HepG2 (cell line): ENCODE measurements at regions not wholly inside any gene's neighbourhood (a gene's known extent, or its start where the extent isn't known, plus 50 kb on each side); places are given as distances from the start of the nearest gene placed in this dataset.

Source experiments
- ATAC-seq: fragments of 200-7000 bp; cut with Tn5 transposase; 3 replicates; pipeline ENCODE4 v1.9.1; 2020; ENCODE audit warnings: mild to moderate bottlenecking, moderate library complexity
- BruUV-seq: library from RNA; stranded (reverse); fragments of 400-500 nt; replicated peaks from 2 replicates; lab custom pipeline; 2021; lab: Mats Ljungman, UMichigan
- CTCF ChIA-PET: fragments of 300-600 bp; formaldehyde crosslinking; extraction: SDS; loops from one replicate; lab custom pipeline; 2021; ENCODE audit warnings: low total read pairs, inconsistent platforms, low intra/inter-chr PET ratio; lab: Yijun Ruan, JAX
- POLR2A ChIA-PET: fragments of 350-600 bp; sonication (Branson Sonifier 250); formaldehyde crosslinking; loops from one replicate; lab custom pipeline; 2020; ENCODE audit warnings: antibody characterized with exemption, inconsistent platforms; lab: Yijun Ruan, JAX
- DNase-seq: peaks from one replicate; pipeline ENCODE4 v3.0.0-alpha.2; 2015; ENCODE audit warnings: low spot score
- FAIRE-seq: peaks from 3 replicates; lab custom pipeline; 2011; peaks lifted over from hg19 to GRCh38; lab: Jason Lieb, UNC
- H2AFZ ChIP-seq: one replicate; pipeline ENCODE4 v1.6.1; 2011; ENCODE audit warnings: low read length, inconsistent platforms
- H3K27ac ChIP-seq: fragments of 300-600 bp; 3 replicates; pipeline ENCODE4 v1.8.0; 2011; ENCODE audit warnings: mixed run types, mild to moderate bottlenecking, mixed read lengths, low read length, inconsistent platforms; ENCODE audit not compliant: insufficient read depth; ENCODE audit errors: extremely low read length
- H3K27me3 ChIP-seq, 2 experiments: fragments of 200-600 bp in 1 of 2; 2 replicates in 1 of 2; 3 replicates in 1 of 2; pipeline versions ENCODE4 v1.6.0 to v1.8.0; 2011; ENCODE audit warnings: low read length in 2 of 2, mild to moderate bottlenecking in 2 of 2, moderate library complexity in 2 of 2, inconsistent platforms in 1 of 2; ENCODE audit not compliant: insufficient read depth in 2 of 2, control insufficient read depth in 1 of 2
- H3K36me3 ChIP-seq, 2 experiments: fragments of 200-600 bp in 1 of 2; replicated peaks in 1 of 2; 2 replicates in 1 of 2; 3 replicates in 1 of 2; pipeline versions ENCODE4 v1.5.1 to v1.8.0; 2011; ENCODE audit warnings: low read length in 2 of 2, inconsistent platforms in 1 of 2; ENCODE audit not compliant: insufficient read depth in 2 of 2, control insufficient read depth in 1 of 2
- H3K4me1 ChIP-seq: 2 replicates; pipeline ENCODE4 v1.5.1; 2012; ENCODE audit warnings: low read length, inconsistent platforms; ENCODE audit not compliant: insufficient read depth
- H3K4me2 ChIP-seq: 2 replicates; pipeline ENCODE4 v1.6.0; 2011; ENCODE audit warnings: low read depth, low read length, inconsistent platforms
- H3K4me3 ChIP-seq, 3 experiments: fragments of 200-600 bp in 1 of 3; sonication (generic), shearing (Covaris generic) in 1 of 3; replicated peaks in 1 of 3; 2 replicates each; pipeline ENCODE4 v1.5.1; 2011 to 2016; ENCODE audit warnings: low read length in 3 of 3, inconsistent platforms in 2 of 3, low read depth in 2 of 3, mild to moderate bottlenecking in 2 of 3, control low read depth in 1 of 3, mixed read lengths in 1 of 3; ENCODE audit not compliant: insufficient read depth in 1 of 3
- H3K79me2 ChIP-seq: one replicate; pipeline ENCODE4 v1.6.1; 2011; ENCODE audit warnings: low read length, inconsistent platforms; ENCODE audit not compliant: insufficient read depth
- H3K9ac ChIP-seq: 2 replicates; pipeline ENCODE4 v1.6.0; 2011; ENCODE audit warnings: mild to moderate bottlenecking, low read depth, low read length, inconsistent platforms; ENCODE audit not compliant: insufficient read depth
- H3K9me3 ChIP-seq: 2 replicates; pipeline ENCODE4 v1.5.1; 2012; ENCODE audit warnings: mild to moderate bottlenecking, low read length
- H4K20me1 ChIP-seq: 2 replicates; pipeline ENCODE4 v1.6.0; 2011; ENCODE audit warnings: inconsistent platforms, mild to moderate bottlenecking, low read length, moderate library complexity; ENCODE audit not compliant: insufficient read depth
- MAFG ChIP-seq: sonication (generic); formaldehyde crosslinking; IDR thresholded peaks from 2 replicates; pipeline ENCODE4 v1.5.1; 2020; ENCODE audit warnings: mild to moderate bottlenecking, missing genetic modification reagents
- NCOA1 ChIP-seq: sonication (generic); formaldehyde crosslinking; IDR thresholded peaks from 2 replicates; pipeline ENCODE4 v1.9.0; 2021; ENCODE audit warnings: missing genetic modification reagents
- POLR2AphosphoS5 ChIP-seq: IDR thresholded peaks from 2 replicates; pipeline ENCODE4 v1.6.1; 2012; ENCODE audit warnings: low read depth, low read length
- SNAI1 ChIP-seq: sonication (generic); formaldehyde crosslinking; IDR thresholded peaks from 2 replicates; pipeline ENCODE4 v1.5.0; 2020; ENCODE audit warnings: mild to moderate bottlenecking, missing genetic modification reagents, borderline replicate concordance
- TCF12 ChIP-seq, 2 experiments: fragments of 450-650 bp in 1 of 2; sonication (generic) in 1 of 2; formaldehyde crosslinking in 1 of 2; IDR thresholded peaks; 2 replicates each; pipeline versions ENCODE4 v1.6.1 to v1.8.0; 2017 to 2022; ENCODE audit warnings: antibody characterized with exemption in 1 of 2, mild to moderate bottlenecking in 1 of 2, missing genetic modification reagents in 1 of 2, moderate library complexity in 1 of 2
- ZNF101 ChIP-seq: sonication (generic); formaldehyde crosslinking; IDR thresholded peaks from 2 replicates; pipeline ENCODE4 v1.4.0; 2020; ENCODE audit warnings: mild to moderate bottlenecking, low read depth, missing genetic modification reagents, borderline replicate concordance
- ZNF567 ChIP-seq: sonication (generic); formaldehyde crosslinking; IDR thresholded peaks from 2 replicates; pipeline ENCODE4 v1.8.1; 2023; ENCODE audit warnings: mild to moderate bottlenecking, missing genetic modification reagents, borderline replicate concordance
- WGBS: methylation state at CpG from one replicate; pipeline ENCODE4 v1.1.6; 2017; ENCODE audit warnings: low lambda C conversion rate; 5-methylcytosine and 5-hydroxymethylcytosine counted together
- in situ Hi-C: cut with HindIII; loops from 2 replicates; pipeline ENCODE4 v1.10.0; 2017; ENCODE audit warnings: low pct_unique_long_range_greater_than_20kb; ENCODE audit not compliant: extremely low pct_ligation_motif_present
- intact Hi-C: fragments of 100-400 bp; cut with micrococcal nuclease; formaldehyde crosslinking; loops from one replicate; pipeline ENCODE4 v1.10.0; 2022; ENCODE audit not compliant: unreplicated experiment
- TF ChIP-seq, protein P1 (sequence below): sonication (generic); formaldehyde crosslinking; IDR thresholded peaks from 2 replicates; pipeline ENCODE4 v1.5.1; 2020; ENCODE audit warnings: missing genetic modification reagents, mild to moderate bottlenecking, borderline replicate concordance
- TF ChIP-seq, protein P2 (sequence below): sonication (generic); formaldehyde crosslinking; IDR thresholded peaks from 2 replicates; pipeline ENCODE4 v1.5.1; 2020; ENCODE audit warnings: mild to moderate bottlenecking, missing genetic modification reagents, borderline replicate concordance
- TF ChIP-seq, protein P3 (sequence below): sonication (generic); formaldehyde crosslinking; IDR thresholded peaks from 2 replicates; pipeline ENCODE4 v1.5.1; 2020; ENCODE audit warnings: mild to moderate bottlenecking, moderate library complexity, missing genetic modification reagents

DNA sequence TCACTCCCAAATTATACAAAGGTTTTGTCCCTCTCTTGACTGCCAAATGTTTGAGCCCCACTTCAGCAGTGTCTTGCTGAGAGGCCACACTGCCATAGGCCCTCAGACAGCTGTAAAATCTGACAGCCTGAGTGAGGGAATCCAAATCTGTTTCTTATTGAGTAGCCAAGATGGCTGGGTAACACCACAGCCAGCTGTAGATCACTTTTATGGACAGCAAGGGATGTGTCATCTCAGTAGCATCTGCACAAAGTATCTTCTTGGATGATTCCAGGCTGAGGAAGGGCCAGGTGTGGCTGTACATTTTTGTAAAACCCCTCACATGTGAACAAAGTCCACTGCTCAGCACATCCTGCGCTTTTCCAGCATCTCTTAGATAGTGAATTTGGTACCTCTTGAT lies 237.0 kb upstream of the LRTM1 start:
- no TSS peak for BruUV-seq
- no peak overlapping the region for H2AFZ ChIP-seq
- POLR2A ChIA-PET, result no interaction called here
- H3K9ac ChIP-seq, result no peak overlapping the region
- no peak overlapping the region for H3K27ac ChIP-seq
- no peaks in the 10 kb centered on the region for H3K27me3 ChIP-seq
- intact Hi-C loops, result no loop called here
- no peak for DNase-seq
- 0% methylated on average over 1 of the region's 1 CpG for WGBS
- H3K4me3 ChIP-seq, result no peak overlapping the region
- TF ChIP-seq, protein P1, sequence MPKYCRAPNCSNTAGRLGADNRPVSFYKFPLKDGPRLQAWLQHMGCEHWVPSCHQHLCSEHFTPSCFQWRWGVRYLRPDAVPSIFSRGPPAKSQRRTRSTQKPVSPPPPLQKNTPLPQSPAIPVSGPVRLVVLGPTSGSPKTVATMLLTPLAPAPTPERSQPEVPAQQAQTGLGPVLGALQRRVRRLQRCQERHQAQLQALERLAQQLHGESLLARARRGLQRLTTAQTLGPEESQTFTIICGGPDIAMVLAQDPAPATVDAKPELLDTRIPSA (CRISPR knock-in tag), result no peak
- no peak for TF ChIP-seq MAFG (CRISPR knock-in tag)
- TF ChIP-seq, protein P2, sequence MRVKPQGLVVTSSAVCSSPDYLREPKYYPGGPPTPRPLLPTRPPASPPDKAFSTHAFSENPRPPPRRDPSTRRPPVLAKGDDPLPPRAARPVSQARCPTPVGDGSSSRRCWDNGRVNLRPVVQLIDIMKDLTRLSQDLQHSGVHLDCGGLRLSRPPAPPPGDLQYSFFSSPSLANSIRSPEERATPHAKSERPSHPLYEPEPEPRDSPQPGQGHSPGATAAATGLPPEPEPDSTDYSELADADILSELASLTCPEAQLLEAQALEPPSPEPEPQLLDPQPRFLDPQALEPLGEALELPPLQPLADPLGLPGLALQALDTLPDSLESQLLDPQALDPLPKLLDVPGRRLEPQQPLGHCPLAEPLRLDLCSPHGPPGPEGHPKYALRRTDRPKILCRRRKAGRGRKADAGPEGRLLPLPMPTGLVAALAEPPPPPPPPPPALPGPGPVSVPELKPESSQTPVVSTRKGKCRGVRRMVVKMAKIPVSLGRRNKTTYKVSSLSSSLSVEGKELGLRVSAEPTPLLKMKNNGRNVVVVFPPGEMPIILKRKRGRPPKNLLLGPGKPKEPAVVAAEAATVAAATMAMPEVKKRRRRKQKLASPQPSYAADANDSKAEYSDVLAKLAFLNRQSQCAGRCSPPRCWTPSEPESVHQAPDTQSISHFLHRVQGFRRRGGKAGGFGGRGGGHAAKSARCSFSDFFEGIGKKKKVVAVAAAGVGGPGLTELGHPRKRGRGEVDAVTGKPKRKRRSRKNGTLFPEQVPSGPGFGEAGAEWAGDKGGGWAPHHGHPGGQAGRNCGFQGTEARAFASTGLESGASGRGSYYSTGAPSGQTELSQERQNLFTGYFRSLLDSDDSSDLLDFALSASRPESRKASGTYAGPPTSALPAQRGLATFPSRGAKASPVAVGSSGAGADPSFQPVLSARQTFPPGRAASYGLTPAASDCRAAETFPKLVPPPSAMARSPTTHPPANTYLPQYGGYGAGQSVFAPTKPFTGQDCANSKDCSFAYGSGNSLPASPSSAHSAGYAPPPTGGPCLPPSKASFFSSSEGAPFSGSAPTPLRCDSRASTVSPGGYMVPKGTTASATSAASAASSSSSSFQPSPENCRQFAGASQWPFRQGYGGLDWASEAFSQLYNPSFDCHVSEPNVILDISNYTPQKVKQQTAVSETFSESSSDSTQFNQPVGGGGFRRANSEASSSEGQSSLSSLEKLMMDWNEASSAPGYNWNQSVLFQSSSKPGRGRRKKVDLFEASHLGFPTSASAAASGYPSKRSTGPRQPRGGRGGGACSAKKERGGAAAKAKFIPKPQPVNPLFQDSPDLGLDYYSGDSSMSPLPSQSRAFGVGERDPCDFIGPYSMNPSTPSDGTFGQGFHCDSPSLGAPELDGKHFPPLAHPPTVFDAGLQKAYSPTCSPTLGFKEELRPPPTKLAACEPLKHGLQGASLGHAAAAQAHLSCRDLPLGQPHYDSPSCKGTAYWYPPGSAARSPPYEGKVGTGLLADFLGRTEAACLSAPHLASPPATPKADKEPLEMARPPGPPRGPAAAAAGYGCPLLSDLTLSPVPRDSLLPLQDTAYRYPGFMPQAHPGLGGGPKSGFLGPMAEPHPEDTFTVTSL (CRISPR knock-in tag), result no peak
- no peak for TF ChIP-seq POLR2AphosphoS5
- no peak for TF ChIP-seq ZNF101 (CRISPR knock-in tag)
- TF ChIP-seq, protein P3, sequence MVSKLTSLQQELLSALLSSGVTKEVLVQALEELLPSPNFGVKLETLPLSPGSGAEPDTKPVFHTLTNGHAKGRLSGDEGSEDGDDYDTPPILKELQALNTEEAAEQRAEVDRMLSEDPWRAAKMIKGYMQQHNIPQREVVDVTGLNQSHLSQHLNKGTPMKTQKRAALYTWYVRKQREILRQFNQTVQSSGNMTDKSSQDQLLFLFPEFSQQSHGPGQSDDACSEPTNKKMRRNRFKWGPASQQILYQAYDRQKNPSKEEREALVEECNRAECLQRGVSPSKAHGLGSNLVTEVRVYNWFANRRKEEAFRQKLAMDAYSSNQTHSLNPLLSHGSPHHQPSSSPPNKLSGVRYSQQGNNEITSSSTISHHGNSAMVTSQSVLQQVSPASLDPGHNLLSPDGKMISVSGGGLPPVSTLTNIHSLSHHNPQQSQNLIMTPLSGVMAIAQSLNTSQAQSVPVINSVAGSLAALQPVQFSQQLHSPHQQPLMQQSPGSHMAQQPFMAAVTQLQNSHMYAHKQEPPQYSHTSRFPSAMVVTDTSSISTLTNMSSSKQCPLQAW, result no peak
- no peak for TF ChIP-seq NCOA1
- TF ChIP-seq SNAI1 (CRISPR knock-in tag), result no peak
- TF ChIP-seq ZNF567 (CRISPR knock-in tag), result no peak
- TF ChIP-seq TCF12 (IDR thresholded peaks at IDR 0.05), result no peak
- TF ChIP-seq TCF12 (CRISPR knock-in tag; IDR thresholded peaks at IDR 0.05), result no peak
- TF ChIP-seq, all 625 proteins: peak for 0
- in situ Hi-C loops, result no loop called here
- Histone ChIP-seq H3K4me2 (no peak overlapping the region), H3K4me1 (no peaks in the 10 kb centered on the region), H4K20me1 (no peaks in the 10 kb centered on the region), H3K79me2 (no peaks in the 10 kb centered on the region), H3K9me3 (no peaks in the 10 kb centered on the region), H3K36me3 (no peaks in the 10 kb centered on the region)
- no peak for ATAC-seq
- FAIRE-seq, result no peak
- CTCF ChIA-PET, result no interaction called here
